Prostate gland (tissue), 2 donors: ENCODE measurements at regions not wholly inside any gene's neighbourhood (a gene's known extent, or its start where the extent isn't known, plus 50 kb on each side); places are given as distances from the start of the nearest gene placed in this dataset.

Experiments used
- POLR2A ChIP-seq: fragments of 450-650 bp; IDR thresholded peaks from one replicate; pipeline ENCODE4 v1.6.1; 2016; ENCODE audit warnings: antibody characterized with exemption, mild to moderate bottlenecking
- TF ChIP-seq, protein P1 (sequence below), 4 experiments: fragments of 200-600 bp in 2 of 4; fragments of 450-650 bp in 2 of 4; sonication (generic) in 2 of 4; IDR thresholded peaks; 1 replicate in 3 of 4; 2 replicates in 1 of 4; pipeline ENCODE4 v1.5.1; 2016 to 2019; ENCODE audit warnings: antibody characterized with exemption in 4 of 4, mild to moderate bottlenecking in 2 of 4, moderate library complexity in 2 of 4

DNA sequence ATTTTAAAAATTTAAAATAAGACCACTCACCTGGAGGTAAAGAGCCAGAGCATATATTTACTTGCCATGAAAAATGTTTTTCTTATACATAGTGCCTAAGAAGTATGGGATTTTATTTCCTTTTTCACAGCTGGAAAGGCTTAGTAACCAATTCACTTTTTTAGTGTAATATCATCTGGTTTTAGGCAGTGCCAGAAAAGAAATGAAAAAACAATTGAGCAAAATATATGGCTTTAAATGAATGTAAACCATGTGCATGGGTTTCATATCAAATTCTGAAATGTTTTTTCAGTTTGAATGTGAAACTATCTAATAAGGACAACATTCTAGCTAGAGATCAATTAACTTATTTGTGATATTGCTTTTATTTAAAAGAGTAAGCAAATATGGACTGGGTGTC, 672.4 kb upstream of the ADAMTS5 start:
- no peak for TF ChIP-seq POLR2A
- TF ChIP-seq, protein P1, sequence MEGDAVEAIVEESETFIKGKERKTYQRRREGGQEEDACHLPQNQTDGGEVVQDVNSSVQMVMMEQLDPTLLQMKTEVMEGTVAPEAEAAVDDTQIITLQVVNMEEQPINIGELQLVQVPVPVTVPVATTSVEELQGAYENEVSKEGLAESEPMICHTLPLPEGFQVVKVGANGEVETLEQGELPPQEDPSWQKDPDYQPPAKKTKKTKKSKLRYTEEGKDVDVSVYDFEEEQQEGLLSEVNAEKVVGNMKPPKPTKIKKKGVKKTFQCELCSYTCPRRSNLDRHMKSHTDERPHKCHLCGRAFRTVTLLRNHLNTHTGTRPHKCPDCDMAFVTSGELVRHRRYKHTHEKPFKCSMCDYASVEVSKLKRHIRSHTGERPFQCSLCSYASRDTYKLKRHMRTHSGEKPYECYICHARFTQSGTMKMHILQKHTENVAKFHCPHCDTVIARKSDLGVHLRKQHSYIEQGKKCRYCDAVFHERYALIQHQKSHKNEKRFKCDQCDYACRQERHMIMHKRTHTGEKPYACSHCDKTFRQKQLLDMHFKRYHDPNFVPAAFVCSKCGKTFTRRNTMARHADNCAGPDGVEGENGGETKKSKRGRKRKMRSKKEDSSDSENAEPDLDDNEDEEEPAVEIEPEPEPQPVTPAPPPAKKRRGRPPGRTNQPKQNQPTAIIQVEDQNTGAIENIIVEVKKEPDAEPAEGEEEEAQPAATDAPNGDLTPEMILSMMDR (IDR thresholded peaks at IDR 0.05) = no peak
